Ishikawa (cell line): ENCODE measurements at regions not wholly inside any gene's neighbourhood (a gene's known extent, or its start where the extent isn't known, plus 50 kb on each side); places are given as distances from the start of the nearest gene placed in this dataset.

Experiments used
- CEBPB ChIP-seq: IDR thresholded peaks from 2 replicates; pipeline ENCODE4 v1.6.1; 2012
- CREB1 ChIP-seq: IDR thresholded peaks from 2 replicates; pipeline ENCODE4 v1.6.1; 2012; ENCODE audit warnings: low read depth
- EGR1 ChIP-seq: IDR thresholded peaks from 2 replicates; pipeline ENCODE4 v1.6.1; 2012
- EP300 ChIP-seq: IDR thresholded peaks from 2 replicates; pipeline ENCODE4 v1.6.1; 2012; ENCODE audit warnings: borderline replicate concordance
- FOXM1 ChIP-seq: IDR thresholded peaks from 2 replicates; pipeline ENCODE4 v1.6.1; 2012; ENCODE audit warnings: low read depth, borderline replicate concordance
- NFIC ChIP-seq: IDR thresholded peaks from 2 replicates; pipeline ENCODE4 v1.6.1; 2012
- RAD21 ChIP-seq: IDR thresholded peaks from 2 replicates; pipeline ENCODE4 v1.6.1; 2012; ENCODE audit warnings: low read depth
- TAF1 ChIP-seq: IDR thresholded peaks from 2 replicates; pipeline ENCODE4 v1.6.1; 2012; ENCODE audit warnings: low read depth, mild to moderate bottlenecking
- TCF12 ChIP-seq: IDR thresholded peaks from 2 replicates; pipeline ENCODE4 v1.6.1; 2012; ENCODE audit warnings: low read depth
- TEAD4 ChIP-seq: IDR thresholded peaks from 2 replicates; pipeline ENCODE4 v1.6.1; 2012
- YY1 ChIP-seq: IDR thresholded peaks from 2 replicates; pipeline ENCODE4 v1.6.1; 2012; ENCODE audit warnings: low read depth
- ZBTB7A ChIP-seq: IDR thresholded peaks from 2 replicates; pipeline ENCODE4 v1.6.1; 2012; ENCODE audit warnings: low read depth
- TF ChIP-seq, protein P1 (sequence below): IDR thresholded peaks from 2 replicates; pipeline ENCODE4 v1.6.1; 2012; ENCODE audit warnings: low read depth, mild to moderate bottlenecking
- TF ChIP-seq, protein P2 (sequence below): IDR thresholded peaks from 2 replicates; pipeline ENCODE4 v1.6.1; 2012
- TF ChIP-seq, protein P3 (sequence below): IDR thresholded peaks from 2 replicates; pipeline ENCODE4 v1.6.1; 2012

DNA sequence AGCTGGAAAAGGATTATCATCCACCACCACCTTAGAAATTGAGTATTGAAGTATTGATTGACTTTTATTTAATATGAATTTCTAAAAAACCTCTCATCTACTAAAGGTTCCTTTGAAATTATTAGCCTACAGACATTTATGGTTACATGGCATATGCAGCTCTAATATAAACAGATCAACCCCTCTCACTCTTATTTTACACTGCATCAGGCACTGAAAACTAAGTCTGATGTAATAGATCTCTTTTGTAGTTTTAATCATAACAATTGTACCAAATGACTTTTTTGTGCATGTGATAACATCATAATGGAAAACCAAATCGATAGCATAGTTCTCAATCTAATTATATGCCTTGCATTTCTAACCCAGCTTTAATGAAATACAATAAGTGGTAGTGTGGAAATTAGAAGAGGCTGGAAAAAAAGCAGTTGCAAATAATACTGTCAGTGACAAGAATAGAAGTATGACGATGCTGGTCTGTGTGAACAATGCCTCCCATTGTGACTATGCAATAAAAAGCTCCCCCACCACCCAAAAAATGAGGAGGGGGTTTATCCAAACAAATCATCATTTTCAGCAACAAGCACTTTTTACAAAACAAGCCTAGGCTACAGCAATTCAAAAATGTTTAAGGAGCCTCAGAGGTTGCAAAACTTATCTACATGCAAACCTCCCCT, 426.5 kb upstream of the NFIA start:
- TF ChIP-seq TEAD4 (no peak), TAF1 (no peak), CEBPB (no peak), FOXM1 (no peak), NFIC (no peak)

DNA sequence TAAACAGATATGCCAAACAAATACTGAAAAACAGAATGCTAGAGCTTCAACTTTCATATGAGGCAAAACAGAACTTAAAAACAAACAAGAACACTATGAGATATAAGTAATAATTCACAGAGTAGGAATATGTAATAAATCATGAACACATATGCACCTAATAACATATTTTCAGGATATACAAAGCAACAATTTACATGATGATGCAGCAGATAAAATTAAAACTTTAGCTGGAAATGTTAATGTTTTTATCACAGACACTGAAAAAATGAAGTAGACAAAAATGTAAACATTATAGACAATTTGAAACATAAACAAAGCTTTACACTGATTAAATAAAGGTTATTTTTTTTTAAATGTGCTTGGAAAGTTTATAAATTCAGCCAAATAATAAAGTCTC, 443.1 kb upstream of the NFIA start:
- TF ChIP-seq CEBPB: no peak
- TF ChIP-seq, protein P1, sequence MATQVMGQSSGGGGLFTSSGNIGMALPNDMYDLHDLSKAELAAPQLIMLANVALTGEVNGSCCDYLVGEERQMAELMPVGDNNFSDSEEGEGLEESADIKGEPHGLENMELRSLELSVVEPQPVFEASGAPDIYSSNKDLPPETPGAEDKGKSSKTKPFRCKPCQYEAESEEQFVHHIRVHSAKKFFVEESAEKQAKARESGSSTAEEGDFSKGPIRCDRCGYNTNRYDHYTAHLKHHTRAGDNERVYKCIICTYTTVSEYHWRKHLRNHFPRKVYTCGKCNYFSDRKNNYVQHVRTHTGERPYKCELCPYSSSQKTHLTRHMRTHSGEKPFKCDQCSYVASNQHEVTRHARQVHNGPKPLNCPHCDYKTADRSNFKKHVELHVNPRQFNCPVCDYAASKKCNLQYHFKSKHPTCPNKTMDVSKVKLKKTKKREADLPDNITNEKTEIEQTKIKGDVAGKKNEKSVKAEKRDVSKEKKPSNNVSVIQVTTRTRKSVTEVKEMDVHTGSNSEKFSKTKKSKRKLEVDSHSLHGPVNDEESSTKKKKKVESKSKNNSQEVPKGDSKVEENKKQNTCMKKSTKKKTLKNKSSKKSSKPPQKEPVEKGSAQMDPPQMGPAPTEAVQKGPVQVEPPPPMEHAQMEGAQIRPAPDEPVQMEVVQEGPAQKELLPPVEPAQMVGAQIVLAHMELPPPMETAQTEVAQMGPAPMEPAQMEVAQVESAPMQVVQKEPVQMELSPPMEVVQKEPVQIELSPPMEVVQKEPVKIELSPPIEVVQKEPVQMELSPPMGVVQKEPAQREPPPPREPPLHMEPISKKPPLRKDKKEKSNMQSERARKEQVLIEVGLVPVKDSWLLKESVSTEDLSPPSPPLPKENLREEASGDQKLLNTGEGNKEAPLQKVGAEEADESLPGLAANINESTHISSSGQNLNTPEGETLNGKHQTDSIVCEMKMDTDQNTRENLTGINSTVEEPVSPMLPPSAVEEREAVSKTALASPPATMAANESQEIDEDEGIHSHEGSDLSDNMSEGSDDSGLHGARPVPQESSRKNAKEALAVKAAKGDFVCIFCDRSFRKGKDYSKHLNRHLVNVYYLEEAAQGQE: no peak
- no peak for TF ChIP-seq EGR1
- no peak for TF ChIP-seq TAF1
- TF ChIP-seq, protein P2, sequence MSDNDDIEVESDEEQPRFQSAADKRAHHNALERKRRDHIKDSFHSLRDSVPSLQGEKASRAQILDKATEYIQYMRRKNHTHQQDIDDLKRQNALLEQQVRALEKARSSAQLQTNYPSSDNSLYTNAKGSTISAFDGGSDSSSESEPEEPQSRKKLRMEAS: no peak
- no peak for TF ChIP-seq ZBTB7A
- no peak for TF ChIP-seq YY1
- no peak for TF ChIP-seq FOXM1
- no peak for TF ChIP-seq EP300
- no peak for TF ChIP-seq TEAD4
- no peak for TF ChIP-seq CREB1
- TF ChIP-seq TCF12: no peak
- no peak for TF ChIP-seq RAD21
- no peak for TF ChIP-seq NFIC
- TF ChIP-seq, protein P3, sequence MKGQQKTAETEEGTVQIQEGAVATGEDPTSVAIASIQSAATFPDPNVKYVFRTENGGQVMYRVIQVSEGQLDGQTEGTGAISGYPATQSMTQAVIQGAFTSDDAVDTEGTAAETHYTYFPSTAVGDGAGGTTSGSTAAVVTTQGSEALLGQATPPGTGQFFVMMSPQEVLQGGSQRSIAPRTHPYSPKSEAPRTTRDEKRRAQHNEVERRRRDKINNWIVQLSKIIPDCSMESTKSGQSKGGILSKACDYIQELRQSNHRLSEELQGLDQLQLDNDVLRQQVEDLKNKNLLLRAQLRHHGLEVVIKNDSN: no peak

DNA sequence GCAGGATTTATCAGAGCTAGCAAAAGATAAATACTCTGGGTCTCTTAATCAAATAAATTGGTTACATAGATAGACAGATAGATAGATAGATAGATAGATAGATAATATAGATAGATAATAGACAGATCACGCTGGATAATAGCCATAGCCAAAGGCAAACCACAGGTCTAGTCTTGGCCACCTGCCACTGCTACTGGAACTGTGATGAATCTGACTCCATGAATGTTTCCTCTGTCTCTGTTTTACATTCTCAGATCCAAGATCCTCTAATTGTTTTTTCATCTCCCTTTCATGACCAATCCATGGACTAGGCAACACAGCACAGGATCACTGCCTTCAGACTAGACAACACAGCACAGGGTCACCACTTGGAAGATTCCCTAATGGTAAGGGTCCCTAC, 444.7 kb upstream of the NFIA start:
- TF ChIP-seq ZBTB7A (no peak), NFIC (no peak), EP300 (no peak), CREB1 (no peak), TAF1 (no peak), YY1 (no peak), RAD21 (no peak), CEBPB (no peak), TCF12 (no peak), EGR1 (no peak), FOXM1 (no peak), TEAD4 (no peak)
- TF ChIP-seq, protein P2: no peak
- TF ChIP-seq, protein P3: no peak
- TF ChIP-seq, protein P1: no peak

DNA sequence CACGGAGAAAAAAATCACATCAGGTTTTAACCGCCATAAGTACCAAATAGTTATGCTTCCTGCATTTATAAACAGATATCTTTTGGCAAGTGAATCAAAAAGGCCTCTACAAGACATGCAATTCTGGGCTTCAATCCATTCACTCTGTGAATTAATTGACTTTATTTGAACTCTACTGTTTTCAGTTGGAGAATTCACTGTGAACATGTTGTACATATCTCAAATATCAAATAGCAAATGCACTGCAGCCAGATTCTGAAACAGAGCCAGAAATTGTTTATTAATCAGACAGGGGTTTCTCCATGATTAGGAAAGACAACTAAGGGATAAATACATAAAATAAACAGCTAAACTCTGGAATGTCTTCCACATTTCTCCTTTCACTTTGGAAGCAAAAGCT, 445.4 kb upstream of the NFIA start:
- TF ChIP-seq TEAD4: no peak
- no peak for TF ChIP-seq CREB1
- TF ChIP-seq, protein P2: no peak
- TF ChIP-seq CEBPB: no peak
- TF ChIP-seq FOXM1: no peak
- no peak for TF ChIP-seq ZBTB7A
- TF ChIP-seq, protein P3: no peak
- no peak for TF ChIP-seq TCF12
- no peak for TF ChIP-seq NFIC
- no peak for TF ChIP-seq YY1
- TF ChIP-seq EGR1: no peak
- TF ChIP-seq, protein P1: no peak
- no peak for TF ChIP-seq TAF1
- TF ChIP-seq RAD21: no peak
- no peak for TF ChIP-seq EP300
